Heart left ventricle (tissue), 16 donors: ENCODE measurements at regions not wholly inside any gene's neighbourhood (a gene's known extent, or its start where the extent isn't known, plus 50 kb on each side); places are given as distances from the start of the nearest gene placed in this dataset.

Source experiments
- ATAC-seq, 4 donors: fragments of 200-7000 bp; cut with Tn5 transposase; one replicate each; pipeline ENCODE4 v1.9.1; 2020 to 2022; ENCODE audit warnings: moderate library complexity in 4 of 4, mild to moderate bottlenecking in 3 of 4, moderate number of reproducible peaks in 1 of 4
- DNase-seq, 5 donors: peaks; one replicate each; pipeline ENCODE4 v3.0.0-alpha.2; 2020
- H3K27ac ChIP-seq, 12 donors: fragments of 200-600 bp; sonication (generic) in 4 of 12; one replicate each; pipeline versions ENCODE4 v1.5.0 to v1.8.0; 2016 to 2022; ENCODE audit warnings: mild to moderate bottlenecking in 2 of 12
- H3K27me3 ChIP-seq, 9 donors: fragments of 200-600 bp; sonication (generic) in 2 of 9; one replicate each; pipeline versions ENCODE4 v1.5.1 to v1.8.0; 2016 to 2022; ENCODE audit warnings: mild to moderate bottlenecking in 3 of 9
- H3K36me3 ChIP-seq, 9 donors: fragments of 200-600 bp; sonication (generic) in 2 of 9; one replicate each; pipeline versions ENCODE4 v1.5.0 to v1.8.0; 2018 to 2022; ENCODE audit warnings: mild to moderate bottlenecking in 2 of 9
- H3K4me1 ChIP-seq, 12 donors: fragments of 200-600 bp; sonication (generic) in 4 of 12; one replicate each; pipeline versions ENCODE4 v1.5.0 to v1.8.0; 2016 to 2022; ENCODE audit warnings: mild to moderate bottlenecking in 3 of 12
- H3K4me3 ChIP-seq, 12 donors: fragments of 200-600 bp; sonication (generic) in 4 of 12; one replicate each; pipeline versions ENCODE4 v1.5.0 to v1.8.0; 2017 to 2022; ENCODE audit warnings: mild to moderate bottlenecking in 9 of 12, moderate library complexity in 4 of 12
- H3K9me3 ChIP-seq, 12 donors: fragments of 200-600 bp; sonication (generic) in 4 of 12; one replicate each; pipeline versions ENCODE4 v1.5.0 to v1.8.0; 2016 to 2022; ENCODE audit warnings: mild to moderate bottlenecking in 1 of 12
- CTCF ChIP-seq, 12 donors: fragments of 200-600 bp; sonication (generic) in 4 of 12; IDR thresholded peaks; one replicate each; pipeline versions ENCODE4 v1.5.0 to v1.8.0; 2018 to 2022; ENCODE audit warnings: antibody characterized with exemption in 12 of 12, mild to moderate bottlenecking in 5 of 12
- POLR2A ChIP-seq, 2 donors: fragments of 450-650 bp; IDR thresholded peaks; one replicate each; pipeline ENCODE4 v1.6.1; 2017; ENCODE audit warnings: antibody characterized with exemption in 2 of 2, mild to moderate bottlenecking in 2 of 2, moderate library complexity in 2 of 2
- WGBS, 4 donors: extraction: QIAGEN DNeasy Blood & Tissue Kit in 2 of 4; methylation state at CpG; one replicate each; pipeline versions ENCODE4 v1.1.5 to v1.1.7; 2013 to 2018; 5-methylcytosine and 5-hydroxymethylcytosine counted together
- intact Hi-C, 10 donors: fragments of 100-400 bp; cut with DNase I; formaldehyde crosslinking; loops; one replicate each; pipeline versions ENCODE4 v1.11.1 to v1.14.2; 2022
- donor health status: ischemic (EF 13 %, LVEDD 7.1; RV severe dilation, severe dysfunction).
- donor health status: healthy with polysubstance abuse.
- donor health status: DM: no; HTN: yes; CAD: no.
- donor health status: DM: no; HTN: no; CAD: no.
- donor health status: ischemic (EF 25% LVEDD 6.9; RV normal size, moderate dysfunction).
- donor health status: ischemic (EF 25% LVEDD 5.7; RV mildly dilated, moderate dysfunction).
- donor health status: healthy.
- donor health status: DM: yes; HTN: yes; CAD: no.
- donor health status: ischemic (EF 35%, LVEDD 5.7; RV mildly dilated, moderate dysfunction).
- donor health status: nonischemic (EF 11% LVEDD 7.7; RV severe dilation, severe dysfunction).
- donor health status: DM: yes; HTN: yes; CAD: no.
- donor health status: PGD.
- donor health status: ischemic (EF 29% LVEDD 5.4; RV normal size, mild dysfunction).
- donor health status: nonischemic (EF 23%, LVEDD 6.1; RV moderate dilation, normal function).

DNA sequence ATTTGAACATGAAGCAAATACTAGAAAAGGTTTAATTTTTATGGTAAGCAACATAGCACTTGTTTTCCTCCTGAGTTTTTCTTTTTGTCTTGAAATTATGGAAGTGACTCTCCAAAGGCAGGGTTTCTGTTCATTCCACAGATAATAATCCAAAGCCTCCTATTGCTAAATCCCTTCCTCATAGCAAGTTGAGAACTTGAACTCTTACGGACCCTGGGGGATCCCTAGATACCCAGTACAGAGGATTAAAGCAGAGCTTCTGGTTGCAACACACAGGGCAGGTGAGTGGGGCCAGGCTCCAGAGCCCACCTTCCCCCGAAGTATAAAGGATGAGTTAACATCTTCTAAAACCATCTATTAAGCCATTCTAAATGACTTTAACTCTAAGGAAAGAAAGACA lies 294.1 kb downstream of the RMST start:
- peaks cover 0 to under 1% (median 0%) of the 10 kb centered on the region in 12 donors for H3K9me3 ChIP-seq
- TF ChIP-seq CTCF (IDR thresholded peaks at IDR 0.05) (no peak), POLR2A (IDR thresholded peaks at IDR 0.05) (no peak)
- no peak overlapping the region for H3K4me3 ChIP-seq
- ATAC-seq = no peak
- no peaks in the 10 kb centered on the region for H3K27me3 ChIP-seq
- 61 to 80% (median 78%) methylated on average over 2 of the region's 2 CpGs for whole genome bisulfite sequencing, 4 donors
- peak overlapping the region in 10 of 12 donors; percentile 27 to 78 (median 48) for H3K27ac ChIP-seq
- DNase-seq = no peak
- H3K4me1 ChIP-seq = peaks cover 0 to 9% (median 0%) of the 10 kb centered on the region in 12 donors
- no peaks in the 10 kb centered on the region for H3K36me3 ChIP-seq
- intact Hi-C loops = no loop called here

DNA sequence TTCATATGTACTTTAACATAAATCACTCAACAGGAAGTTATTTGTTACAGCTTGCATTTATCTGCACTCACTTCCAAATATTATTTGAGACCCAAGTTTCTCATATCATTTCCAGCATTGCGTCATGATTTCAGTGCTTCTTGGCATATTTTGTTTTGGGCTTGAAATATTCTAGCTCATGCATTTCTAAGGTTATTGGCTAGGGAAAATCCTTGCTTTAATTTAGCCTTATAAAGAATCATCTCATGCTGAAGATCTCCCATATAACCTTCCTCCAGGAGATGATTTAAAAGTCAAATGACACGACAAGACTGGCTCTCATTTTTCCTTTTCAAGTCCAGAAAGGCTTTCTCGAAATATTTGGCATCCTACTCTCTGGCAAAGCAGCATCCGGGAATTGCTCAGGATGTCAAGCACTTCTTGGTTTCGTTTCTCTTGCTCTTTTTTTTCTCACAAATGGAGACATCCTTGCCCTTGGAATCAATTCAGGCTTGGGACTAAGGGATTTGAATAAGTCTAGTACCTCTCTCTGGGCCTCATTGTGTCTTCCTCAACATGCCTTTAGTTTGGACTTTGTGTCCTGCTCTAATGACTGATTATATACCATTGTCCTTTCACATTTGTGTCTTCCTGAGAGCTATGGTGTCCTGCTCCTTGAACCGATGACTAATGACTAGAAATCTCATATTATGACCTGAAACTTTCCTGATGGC lies 295.0 kb downstream of the RMST start:
- Histone ChIP-seq H3K4me3 (peak overlapping the region in 3 of 12 donors; percentile 8 to 23 (median 15)), H3K9me3 (peaks cover 0 to 10% (median 0%) of the 10 kb centered on the region in 12 donors), H3K4me1 (peaks cover 0 to 9% (median 0%) of the 10 kb centered on the region in 12 donors), H3K27ac (peak overlapping the region in 11 of 12 donors; percentile 27 to 78 (median 48)), H3K36me3 (no peaks in the 10 kb centered on the region), H3K27me3 (no peaks in the 10 kb centered on the region)
- peak in 3 of 4 donors; percentile 31 to 51 (median 39) for ATAC-seq
- intact Hi-C loops = no loop called here
- no peak for DNase-seq
- WGBS, 4 donors = 39 to 50% (median 44%) methylated on average over 6 of the region's 6 CpGs
- TF ChIP-seq POLR2A (IDR thresholded peaks at IDR 0.05) (no peak), CTCF (IDR thresholded peaks at IDR 0.05) (no peak)

DNA sequence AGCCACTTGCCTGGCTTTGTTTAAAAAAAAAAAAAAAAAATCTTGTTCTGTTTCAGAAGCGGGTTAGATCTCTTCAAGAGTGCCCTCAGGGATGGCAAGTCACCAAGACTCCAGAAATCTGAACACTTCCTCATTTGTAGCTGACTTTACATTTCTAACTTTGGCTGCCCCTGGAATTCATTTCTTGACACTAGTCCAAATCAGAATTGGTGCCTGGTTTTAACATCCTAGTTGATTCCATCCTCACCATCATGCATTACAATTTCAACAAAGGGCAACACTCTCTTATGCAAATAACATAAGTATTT lies 295.5 kb downstream of the RMST start:
- TF ChIP-seq POLR2A (IDR thresholded peaks at IDR 0.05) (no peak), CTCF (IDR thresholded peaks at IDR 0.05) (no peak)
- H3K27ac ChIP-seq = peak overlapping the region in 10 of 12 donors; percentile 27 to 78 (median 48)
- peaks cover 0 to 9% (median 0%) of the 10 kb centered on the region in 12 donors for H3K4me1 ChIP-seq
- ATAC-seq (no peak), DNase-seq (no peak)
- intact Hi-C loops = no loop called here
- H3K27me3 ChIP-seq = no peaks in the 10 kb centered on the region
- no peaks in the 10 kb centered on the region for H3K36me3 ChIP-seq
- WGBS, 4 donors = 49 to 68% (median 61%) methylated on average over 1 of the region's 1 CpG
- peaks cover 0 to 12% (median 0%) of the 10 kb centered on the region in 12 donors for H3K9me3 ChIP-seq
- no peak overlapping the region for H3K4me3 ChIP-seq

- 56 to 76% (median 65%) methylated on average over 1 of the region's 1 CpG for WGBS, 4 donors
- ATAC-seq (no peak), DNase-seq (no peak)
- Histone ChIP-seq H3K27me3 (no peaks in the 10 kb centered on the region), H3K27ac (peak overlapping the region in 5 of 12 donors; percentile 39 to 78 (median 48)), H3K4me1 (peaks cover 0 to 9% (median 0%) of the 10 kb centered on the region in 12 donors), H3K4me3 (no peak overlapping the region), H3K9me3 (peaks cover 0 to 12% (median 0%) of the 10 kb centered on the region in 12 donors), H3K36me3 (no peaks in the 10 kb centered on the region)
- intact Hi-C loops = no loop called here
- no peak for TF ChIP-seq POLR2A (IDR thresholded peaks at IDR 0.05)
Measured at GRCh38 chr12:97758586-97758985, 296.0 kb downstream of the RMST start.
